ENCODE measurements at regions not wholly inside any gene's neighbourhood (a gene's known extent, or its start where the extent isn't known, plus 50 kb on each side); places are given as distances from the start of the nearest gene placed in this dataset.

DNA sequence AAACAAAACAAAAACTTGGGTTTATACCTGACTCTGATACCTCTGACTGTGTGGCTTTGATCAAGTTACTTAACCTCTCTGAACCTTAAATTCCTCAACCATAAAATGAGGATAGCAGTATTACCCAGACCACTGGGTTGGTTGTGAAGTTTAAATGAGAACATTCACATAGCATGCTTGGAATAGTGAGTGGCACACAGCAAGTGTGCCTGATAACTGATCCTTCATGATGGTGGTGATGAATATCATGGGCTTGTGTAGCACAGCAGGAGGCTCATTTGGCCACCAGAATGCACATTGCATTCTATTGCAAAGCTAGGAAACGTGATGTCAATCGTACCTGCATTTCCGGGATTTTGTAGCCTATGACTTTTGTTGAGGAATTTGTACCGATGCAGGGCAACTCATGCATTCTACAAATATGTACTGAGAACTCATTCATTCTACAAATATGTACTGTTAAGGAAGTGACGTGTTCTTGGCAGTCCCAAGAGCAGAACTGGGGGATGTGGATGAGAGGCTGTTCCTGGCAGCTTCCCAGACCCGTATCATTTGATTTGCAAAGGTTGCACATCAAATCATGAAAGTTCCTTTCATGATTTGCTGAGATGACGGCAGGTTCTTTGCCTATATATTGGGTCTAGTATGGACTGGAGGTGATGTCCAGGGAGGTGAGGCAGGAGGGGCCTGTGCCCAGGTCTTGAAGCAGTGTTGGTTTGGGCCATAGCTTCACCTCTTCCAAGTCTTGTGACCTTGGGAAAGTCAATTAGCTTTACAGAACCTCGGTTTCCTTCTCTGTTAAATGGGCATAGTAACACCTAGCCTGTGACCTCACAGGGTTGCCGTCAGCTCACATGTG is 94.6 kb upstream of the SMNDC1 start:
- no peak for ATAC-seq
- Mint-ChIP-seq H3K36me3 (ENCODE audit: insufficient read depth) (no peaks in the 10 kb centered on the region), H3K9me3 (no peaks in the 10 kb centered on the region), H3K4me3 (no peak overlapping the region), H3K4me1 (ENCODE audit: low read depth) (peaks cover 14% of the 10 kb centered on the region), H3K27me3 (ENCODE audit: low read depth) (no peaks in the 10 kb centered on the region)
- DNase-seq = no peak

DNA sequence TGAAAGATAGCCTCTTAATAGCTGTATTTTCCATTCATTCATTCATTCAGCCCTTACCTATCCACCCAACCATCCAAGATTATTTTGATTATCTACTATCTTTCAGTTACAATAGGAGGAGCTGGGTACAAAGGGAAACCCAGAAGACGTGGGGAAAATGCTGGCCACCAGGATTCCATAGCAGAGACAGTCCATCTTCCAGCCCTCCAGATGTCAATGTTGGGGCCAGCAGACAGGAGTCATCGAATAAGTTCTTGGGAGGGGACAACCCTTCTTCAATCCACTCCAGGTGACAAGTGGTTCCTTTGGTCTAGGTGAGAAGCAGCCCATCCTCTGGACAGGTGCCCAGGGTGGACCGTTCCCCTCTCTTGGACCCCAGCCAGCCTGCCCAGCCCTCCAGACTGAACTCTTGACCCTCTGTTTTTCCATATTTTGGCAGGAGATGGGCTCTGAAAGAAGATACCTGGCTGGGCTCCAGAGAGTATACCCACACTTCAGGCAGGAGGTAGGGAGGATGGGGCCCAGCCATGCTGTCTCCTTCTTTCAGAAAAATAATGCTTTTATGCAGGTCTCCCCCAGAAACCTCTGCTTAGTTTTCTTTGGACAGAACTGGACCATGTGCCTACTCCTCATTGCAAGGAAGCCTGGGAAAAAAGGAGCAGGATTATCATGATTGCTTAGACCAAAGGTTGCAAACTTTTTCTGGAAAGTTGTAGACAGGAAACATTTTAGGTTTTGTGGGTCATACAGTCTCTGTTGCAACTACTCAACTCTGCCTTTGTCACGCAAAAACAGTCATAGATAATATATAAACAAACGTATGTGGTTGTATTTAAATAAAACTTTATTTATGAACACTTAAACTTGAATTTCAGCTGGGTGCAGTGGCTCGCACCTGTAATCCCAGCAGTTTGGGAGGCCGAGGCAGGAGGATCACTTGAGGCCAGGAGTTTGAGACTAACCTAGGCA is 95.5 kb upstream of the SMNDC1 start:
- H3K9me3 Mint-ChIP-seq = no peaks in the 10 kb centered on the region
- H3K36me3 Mint-ChIP-seq (ENCODE audit: insufficient read depth) = no peaks in the 10 kb centered on the region
- ATAC-seq (no peak), DNase-seq (no peak)
- no peak overlapping the region for H3K4me3 Mint-ChIP-seq
- H3K27me3 Mint-ChIP-seq (ENCODE audit: low read depth) = no peaks in the 10 kb centered on the region
- peaks cover 14% of the 10 kb centered on the region for H3K4me1 Mint-ChIP-seq (ENCODE audit: low read depth)

DNA sequence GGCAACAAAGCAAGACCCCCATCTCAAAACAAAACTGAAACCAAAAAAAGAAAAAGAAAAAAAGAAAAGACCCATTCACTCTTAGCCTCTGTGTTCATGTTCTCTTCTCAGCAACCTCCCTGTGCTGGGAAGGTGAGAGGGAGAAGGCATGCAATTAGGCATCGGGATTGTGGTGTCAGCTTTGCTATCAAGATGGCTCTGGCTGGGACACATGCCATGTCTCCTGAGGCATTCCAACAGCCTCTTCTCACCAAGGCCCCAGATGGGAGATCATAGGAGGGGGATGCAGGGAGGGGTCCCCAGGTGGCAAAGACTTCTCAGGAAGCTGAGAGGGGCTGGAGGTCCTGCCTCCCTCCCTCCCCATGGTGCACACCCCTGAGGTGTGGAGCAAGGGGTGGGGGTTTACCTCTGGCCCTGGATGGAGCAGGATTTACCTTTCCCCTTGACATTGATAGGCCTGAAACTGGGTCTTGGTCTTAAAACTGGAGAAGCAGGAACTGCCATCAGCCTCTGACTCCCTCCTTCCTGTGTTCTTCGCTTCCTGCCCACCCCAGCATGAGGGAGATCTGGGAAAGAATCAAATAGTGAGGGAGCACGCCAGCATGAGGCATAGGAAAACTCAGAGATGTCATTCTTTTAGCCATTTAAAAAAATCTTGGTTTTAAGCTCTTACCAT is 96.2 kb upstream of the DUSP5 start:
- Mint-ChIP-seq H3K36me3 (ENCODE audit: insufficient read depth) (no peaks in the 10 kb centered on the region), H3K9me3 (no peaks in the 10 kb centered on the region), H3K4me1 (ENCODE audit: low read depth) (peaks cover 4% of the 10 kb centered on the region), H3K27me3 (ENCODE audit: low read depth) (no peaks in the 10 kb centered on the region), H3K4me3 (no peak overlapping the region)
- DNase-seq (no peak), ATAC-seq (no peak)

DNA sequence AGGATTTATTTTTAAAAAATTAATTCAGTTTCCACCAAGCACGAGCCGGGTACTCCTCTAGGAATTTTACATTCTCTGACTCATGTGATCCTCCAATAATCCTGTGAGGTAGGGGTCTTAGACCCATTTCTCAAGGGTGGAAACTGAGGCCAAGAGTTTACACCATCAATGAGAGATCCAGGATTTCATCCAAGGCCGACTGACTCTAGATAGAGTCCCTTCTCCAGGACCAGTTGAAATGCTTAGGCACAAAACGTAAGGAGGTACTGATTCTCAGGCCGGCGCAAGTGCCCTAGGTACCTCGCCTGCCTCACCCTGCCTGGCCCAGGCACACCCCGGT is 95.7 kb upstream of the DUSP5 start:
- DNase-seq = no peak
- peaks cover 4% of the 10 kb centered on the region for H3K4me1 Mint-ChIP-seq (ENCODE audit: low read depth)
- ATAC-seq = no peak
- no peaks in the 10 kb centered on the region for H3K9me3 Mint-ChIP-seq
- H3K27me3 Mint-ChIP-seq (ENCODE audit: low read depth) = no peaks in the 10 kb centered on the region
- H3K4me3 Mint-ChIP-seq = no peak overlapping the region
- H3K36me3 Mint-ChIP-seq (ENCODE audit: insufficient read depth) = no peaks in the 10 kb centered on the region

DNA sequence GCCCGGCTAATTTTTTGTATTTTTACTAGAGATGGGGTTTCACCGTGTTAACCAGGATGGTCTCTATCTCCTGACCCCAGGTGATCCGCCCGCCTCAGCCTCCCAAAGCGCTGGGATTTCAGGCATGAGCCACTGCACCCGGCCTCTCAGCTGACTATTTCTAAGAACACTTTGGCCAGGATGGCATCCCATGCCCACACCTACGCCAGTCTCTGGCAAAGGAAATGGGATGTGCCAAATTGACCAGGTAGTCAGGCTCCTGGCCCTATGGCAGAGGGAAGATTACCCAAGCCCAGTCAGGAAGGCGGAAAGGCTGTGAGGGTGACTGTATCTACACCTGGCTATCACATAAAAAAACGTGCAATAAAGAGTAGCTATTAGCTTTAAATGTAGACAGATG is 94.1 kb upstream of the DUSP5 start:
- no peak overlapping the region for H3K4me3 Mint-ChIP-seq
- no peaks in the 10 kb centered on the region for H3K27me3 Mint-ChIP-seq (ENCODE audit: low read depth)
- no peak for DNase-seq
- H3K36me3 Mint-ChIP-seq (ENCODE audit: insufficient read depth) = no peaks in the 10 kb centered on the region
- ATAC-seq = no peak
- H3K4me1 Mint-ChIP-seq (ENCODE audit: low read depth) = peaks cover 5% of the 10 kb centered on the region
- no peaks in the 10 kb centered on the region for H3K9me3 Mint-ChIP-seq

DNA sequence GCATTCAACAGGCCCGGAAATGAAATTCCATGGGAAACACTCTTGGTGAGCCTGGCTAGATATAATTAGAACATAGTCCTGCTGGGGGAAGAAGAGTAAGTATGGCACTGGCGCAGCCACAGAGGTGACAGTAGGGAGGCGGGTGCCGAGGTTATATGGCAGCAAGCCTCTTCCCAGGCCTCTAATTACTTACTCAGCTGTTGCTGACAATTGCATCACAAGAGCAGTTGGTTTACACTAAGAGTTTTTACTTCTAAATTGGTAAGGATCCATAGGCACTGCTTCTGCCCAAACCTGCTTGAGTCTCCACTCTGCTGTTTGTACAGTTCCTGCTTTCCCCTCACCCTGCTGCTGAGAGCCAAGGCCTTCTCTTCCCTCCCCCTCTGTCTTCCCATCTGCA is 93.3 kb upstream of the DUSP5 start:
- Mint-ChIP-seq H3K4me1 (ENCODE audit: low read depth) (peaks cover 1% of the 10 kb centered on the region), H3K4me3 (no peak overlapping the region), H3K9me3 (no peaks in the 10 kb centered on the region), H3K27me3 (ENCODE audit: low read depth) (no peaks in the 10 kb centered on the region), H3K36me3 (ENCODE audit: insufficient read depth) (no peaks in the 10 kb centered on the region)
- no peak for DNase-seq
- ATAC-seq = no peak

DNA sequence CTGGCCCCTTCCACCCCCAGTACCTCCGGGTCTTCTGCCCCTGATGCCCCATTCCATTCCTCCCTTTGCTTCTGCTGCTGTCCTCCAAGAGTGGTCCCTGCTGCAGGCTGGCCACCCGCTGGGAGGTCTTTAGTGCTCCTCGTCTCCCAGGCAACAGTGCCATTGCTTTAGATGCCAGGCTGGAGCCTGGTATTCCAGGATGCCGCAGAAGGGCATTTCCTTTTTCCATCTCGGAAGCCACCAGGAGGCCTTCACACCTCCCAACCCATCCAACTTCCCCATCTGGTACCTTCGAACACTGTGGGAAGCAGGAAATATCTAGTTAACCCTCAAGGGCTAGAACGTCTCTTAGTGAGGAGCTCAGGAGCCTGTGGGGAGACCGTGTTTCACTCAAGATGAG is 92.9 kb upstream of the DUSP5 start:
- Mint-ChIP-seq H3K4me3 (no peak overlapping the region), H3K9me3 (no peaks in the 10 kb centered on the region), H3K36me3 (ENCODE audit: insufficient read depth) (no peaks in the 10 kb centered on the region), H3K27me3 (ENCODE audit: low read depth) (no peaks in the 10 kb centered on the region), H3K4me1 (ENCODE audit: low read depth) (peaks cover 4% of the 10 kb centered on the region)
- ATAC-seq (no peak), DNase-seq (no peak)

DNA sequence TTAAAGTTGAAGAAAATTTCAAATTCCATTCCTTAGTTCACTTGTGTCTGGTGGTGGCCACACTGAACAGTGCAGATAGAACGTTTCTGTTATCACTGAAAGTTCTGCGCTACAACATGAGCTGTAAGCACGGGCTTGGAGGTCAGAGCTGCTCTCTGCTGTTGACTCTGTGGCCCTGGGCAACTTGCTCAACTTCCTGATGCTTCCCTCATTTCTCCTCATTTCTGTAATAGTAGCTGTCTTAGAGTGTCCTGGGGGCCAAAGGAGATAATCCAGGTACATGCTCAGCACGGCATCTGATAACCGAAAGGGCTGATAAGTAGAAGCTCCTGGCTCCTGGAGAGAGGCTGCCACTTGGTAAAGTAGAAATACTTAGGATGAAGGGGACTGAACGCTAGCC is 92.3 kb upstream of the DUSP5 start:
- Mint-ChIP-seq H3K4me3 (no peak overlapping the region), H3K27me3 (ENCODE audit: low read depth) (no peaks in the 10 kb centered on the region)
- ATAC-seq = no peak

DNA sequence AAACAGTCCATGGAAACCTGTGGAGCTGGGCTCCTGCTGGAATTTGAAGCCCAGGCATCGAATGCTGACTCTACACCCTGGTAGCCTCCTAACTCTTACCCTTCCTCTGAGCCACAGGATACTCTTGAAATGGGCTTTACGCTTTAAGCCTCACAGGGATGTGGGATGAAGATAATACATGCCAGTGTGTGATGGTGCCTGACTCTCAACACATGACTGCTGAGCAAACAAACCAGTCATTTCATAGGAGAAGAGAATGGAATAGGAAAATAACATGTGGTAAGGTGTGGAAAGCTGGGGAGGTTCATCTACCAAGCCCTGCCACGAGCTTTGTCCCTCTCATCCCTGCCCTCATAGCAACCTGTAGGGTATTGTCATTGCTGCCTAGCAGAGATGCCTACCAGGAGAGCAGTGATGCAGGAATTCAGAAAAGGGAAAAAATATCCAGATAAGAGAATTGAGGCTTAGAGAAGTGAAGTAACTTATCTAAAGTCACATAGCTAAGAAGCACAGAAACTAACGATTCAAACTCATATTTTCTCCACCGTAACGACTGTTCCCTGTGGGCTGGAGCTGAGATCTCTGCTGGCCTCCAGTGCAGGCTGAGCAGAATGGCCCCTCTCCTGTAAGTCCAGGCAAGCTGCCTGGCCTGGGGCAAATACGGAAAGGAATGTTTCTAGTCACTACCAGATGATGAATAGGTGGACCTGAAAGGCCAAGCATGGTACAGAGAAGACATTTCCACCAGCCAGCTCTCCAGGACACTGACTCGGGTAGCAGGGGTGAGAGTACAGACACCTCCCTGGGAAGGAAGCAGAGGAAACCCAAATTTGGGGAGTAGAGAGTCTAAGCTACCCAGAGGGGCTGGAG is 90.2 kb upstream of the DUSP5 start:
- no peaks in the 10 kb centered on the region for H3K9me3 Mint-ChIP-seq
- peaks cover 17% of the 10 kb centered on the region for H3K4me1 Mint-ChIP-seq (ENCODE audit: low read depth)
- H3K4me3 Mint-ChIP-seq = no peak overlapping the region
- no peaks in the 10 kb centered on the region for H3K36me3 Mint-ChIP-seq (ENCODE audit: insufficient read depth)
- ATAC-seq = no peak
- no peaks in the 10 kb centered on the region for H3K27me3 Mint-ChIP-seq (ENCODE audit: low read depth)
- DNase-seq = no peak

More for the DNA sequence above, 92.3 kb upstream of the DUSP5 start:
- H3K4me1 Mint-ChIP-seq (ENCODE audit: low read depth) = peaks cover 7% of the 10 kb centered on the region
- no peaks in the 10 kb centered on the region for H3K36me3 Mint-ChIP-seq (ENCODE audit: insufficient read depth)
- no peak for DNase-seq
- H3K9me3 Mint-ChIP-seq = no peaks in the 10 kb centered on the region

DNA sequence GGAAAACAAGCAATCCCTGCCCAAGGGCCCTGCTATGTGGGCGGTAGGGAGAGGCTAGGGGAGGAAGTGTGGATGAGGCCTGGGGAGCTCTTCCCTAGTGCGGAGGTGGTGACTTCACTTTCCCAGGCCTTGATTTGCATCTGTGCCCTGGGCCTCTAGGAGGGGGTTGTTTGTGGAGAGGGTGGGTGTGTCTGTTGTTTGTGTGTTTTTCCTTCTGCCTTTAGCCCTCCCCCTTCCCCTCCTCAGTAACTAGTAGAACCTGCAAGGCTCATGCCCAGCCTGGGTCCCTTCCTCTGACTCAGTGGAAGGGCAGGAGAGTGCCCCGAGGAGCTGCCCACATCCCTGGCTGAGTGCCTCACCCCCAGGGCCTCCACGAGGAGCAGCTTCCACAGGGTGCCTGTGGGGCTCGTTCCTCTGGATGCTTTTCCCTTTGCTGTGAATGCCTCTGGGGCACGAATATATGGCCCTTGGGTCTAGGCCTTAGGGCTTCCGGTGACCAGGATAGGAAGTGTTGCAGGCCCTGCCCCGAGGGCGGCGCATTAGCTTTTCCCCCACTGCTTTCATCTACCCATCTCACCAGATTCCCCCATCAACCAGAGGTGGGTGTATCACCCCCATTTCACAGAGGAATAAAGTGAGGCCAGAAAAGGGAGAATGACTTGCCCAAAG is 89.4 kb upstream of the DUSP5 start:
- Mint-ChIP-seq H3K36me3 (ENCODE audit: insufficient read depth) (no peaks in the 10 kb centered on the region), H3K27me3 (ENCODE audit: low read depth) (no peaks in the 10 kb centered on the region), H3K4me1 (ENCODE audit: low read depth) (peaks cover 25% of the 10 kb centered on the region), H3K9me3 (no peaks in the 10 kb centered on the region), H3K4me3 (no peak overlapping the region)
- no peak for ATAC-seq
- no peak for DNase-seq

DNA sequence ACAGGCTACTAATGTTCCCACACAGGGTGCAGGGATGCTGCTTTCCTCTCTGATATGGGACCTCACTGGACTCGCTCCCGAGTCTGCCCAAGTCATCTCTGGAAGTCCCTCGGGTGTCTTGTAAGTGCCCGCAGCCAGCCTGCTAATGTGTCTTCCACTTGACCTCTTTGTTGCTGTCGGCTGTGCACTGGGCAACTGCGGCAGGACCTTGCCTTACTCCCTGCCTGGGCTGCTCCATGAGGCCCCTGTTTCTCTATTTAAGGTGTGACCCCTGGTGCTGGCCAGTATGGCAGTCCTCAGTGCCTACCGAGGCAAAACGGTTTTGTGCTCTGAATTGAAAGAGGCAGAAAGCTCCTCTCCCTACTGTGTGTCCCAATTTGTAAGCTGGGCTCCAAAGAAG is 88.8 kb upstream of the DUSP5 start:
- ATAC-seq (no peak), DNase-seq (no peak)
- no peaks in the 10 kb centered on the region for H3K36me3 Mint-ChIP-seq (ENCODE audit: insufficient read depth)
- H3K9me3 Mint-ChIP-seq = no peaks in the 10 kb centered on the region
- H3K27me3 Mint-ChIP-seq (ENCODE audit: low read depth) = no peaks in the 10 kb centered on the region
- no peak overlapping the region for H3K4me3 Mint-ChIP-seq
- peaks cover 31% of the 10 kb centered on the region for H3K4me1 Mint-ChIP-seq (ENCODE audit: low read depth)

DNA sequence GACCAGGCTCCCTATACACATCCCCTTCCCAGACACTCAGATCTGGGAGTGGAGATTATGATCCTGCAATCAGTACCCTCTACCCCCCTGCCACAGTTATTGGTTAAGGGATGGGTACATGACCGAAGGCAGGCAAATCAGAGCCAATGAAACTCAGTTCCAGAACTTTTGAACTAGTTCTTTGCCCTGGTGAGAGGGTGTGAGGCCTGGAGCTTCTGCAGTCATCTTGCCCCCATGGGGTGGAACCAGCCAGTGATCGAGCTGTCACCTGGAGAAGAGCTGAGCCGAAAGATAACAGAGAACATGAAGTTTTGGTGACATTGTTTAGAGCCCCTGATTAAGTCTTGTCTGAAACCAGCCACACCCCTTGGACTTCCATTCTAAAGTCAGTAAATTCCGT is 88.2 kb upstream of the DUSP5 start:
- H3K27me3 Mint-ChIP-seq (ENCODE audit: low read depth) = no peaks in the 10 kb centered on the region
- peaks cover 37% of the 10 kb centered on the region for H3K4me1 Mint-ChIP-seq (ENCODE audit: low read depth)
- ATAC-seq = no peak
- H3K4me3 Mint-ChIP-seq = no peak overlapping the region
- no peaks in the 10 kb centered on the region for H3K9me3 Mint-ChIP-seq
- DNase-seq = no peak
- H3K36me3 Mint-ChIP-seq (ENCODE audit: insufficient read depth) = no peaks in the 10 kb centered on the region

DNA sequence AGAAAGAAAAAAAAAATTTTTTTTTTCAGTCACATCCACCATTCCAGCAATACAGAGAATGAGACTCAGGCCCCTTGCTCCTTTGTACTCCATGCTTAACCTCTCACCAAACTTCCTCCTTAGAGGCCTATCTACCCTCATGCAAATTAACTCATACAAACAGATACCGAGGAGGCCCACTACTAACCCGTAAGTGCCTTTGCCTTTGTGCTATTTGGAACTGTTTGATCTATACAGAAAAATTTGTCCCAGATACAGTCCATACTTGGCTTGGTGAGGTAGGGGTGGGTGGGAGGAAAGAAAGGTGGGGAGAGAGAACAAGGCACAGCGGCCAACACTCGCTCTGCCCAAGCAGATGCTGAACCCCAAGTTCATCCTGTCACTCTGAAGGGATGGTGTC is 87.8 kb upstream of the DUSP5 start:
- DNase-seq = no peak
- H3K27me3 Mint-ChIP-seq (ENCODE audit: low read depth) = no peaks in the 10 kb centered on the region
- peaks cover 41% of the 10 kb centered on the region for H3K4me1 Mint-ChIP-seq (ENCODE audit: low read depth)
- no peak for ATAC-seq
- no peak overlapping the region for H3K4me3 Mint-ChIP-seq
- no peaks in the 10 kb centered on the region for H3K9me3 Mint-ChIP-seq
- no peaks in the 10 kb centered on the region for H3K36me3 Mint-ChIP-seq (ENCODE audit: insufficient read depth)
